ENCODE measurements at regions not wholly inside any gene's neighbourhood (a gene's known extent, or its start where the extent isn't known, plus 50 kb on each side); places are given as distances from the start of the nearest gene placed in this dataset.

- 84 to 86% methylated on average over 2 of the region's 2 CpGs for WGBS, 2 donors
- intact Hi-C loops (cut with DNase I; ENCODE audit: low total_unique reads): no loop called here
- TF ChIP-seq POLR2A (IDR thresholded peaks at IDR 0.05) (no peak), CTCF (IDR thresholded peaks at IDR 0.05) (no peak)
- DNase-seq (ENCODE audit: low spot score in 2 of 2): no peak
- H3K4me3 ChIP-seq (ENCODE audit: low read depth, poor library complexity, severe bottlenecking): no peak overlapping the region
These were observed 120.7 kb upstream of the PCED1B start for GRCh38 chr12:46958599-46959290.

GRCh38 chr12:46959502-46959901 is 119.9 kb upstream of the PCED1B start:
- 73 to 76% methylated on average over 1 of the region's 1 CpG for WGBS, 2 donors
- no peak for DNase-seq (ENCODE audit: low spot score in 2 of 2)
- TF ChIP-seq POLR2A (IDR thresholded peaks at IDR 0.05) (no peak), CTCF (IDR thresholded peaks at IDR 0.05) (no peak)
- H3K4me3 ChIP-seq (ENCODE audit: low read depth, poor library complexity, severe bottlenecking): no peak overlapping the region
- intact Hi-C loops (cut with DNase I; ENCODE audit: low total_unique reads): no loop called here

- WGBS, 2 donors: 87 to 89% methylated on average over 4 of the region's 4 CpGs
- DNase-seq (ENCODE audit: low spot score in 2 of 2): no peak
- intact Hi-C loops (cut with DNase I; ENCODE audit: low total_unique reads): no loop called here
- no peak overlapping the region for H3K4me3 ChIP-seq (ENCODE audit: low read depth, poor library complexity, severe bottlenecking)
- TF ChIP-seq CTCF (IDR thresholded peaks at IDR 0.05) (no peak), POLR2A (IDR thresholded peaks at IDR 0.05) (no peak)
These were observed 118.7 kb upstream of the PCED1B start for GRCh38 chr12:46960681-46961080.

GRCh38 chr12:46963191-46963590 is 116.2 kb upstream of the PCED1B start:
- no peak for DNase-seq (ENCODE audit: low spot score in 2 of 2)
- WGBS, 2 donors: 90 to 94% methylated on average over 1 of the region's 1 CpG
- TF ChIP-seq CTCF (IDR thresholded peaks at IDR 0.05) (no peak), POLR2A (IDR thresholded peaks at IDR 0.05) (no peak)
- no peak overlapping the region for H3K4me3 ChIP-seq (ENCODE audit: low read depth, poor library complexity, severe bottlenecking)
- intact Hi-C loops (cut with DNase I; ENCODE audit: low total_unique reads): no loop called here

GRCh38 chr12:46963977-46964971 is 115.1 kb upstream of the PCED1B start:
- intact Hi-C loops (cut with DNase I; ENCODE audit: low total_unique reads): no loop called here
- H3K4me3 ChIP-seq (ENCODE audit: low read depth, poor library complexity, severe bottlenecking): no peak overlapping the region
- DNase-seq (ENCODE audit: low spot score in 2 of 2): no peak
- TF ChIP-seq POLR2A (IDR thresholded peaks at IDR 0.05): no peak
- no peak for TF ChIP-seq CTCF (IDR thresholded peaks at IDR 0.05)
- WGBS, 2 donors: 20 to 23% methylated on average over 14 of the region's 14 CpGs
